Mucosa of descending colon (tissue), 3 donors: ENCODE measurements at regions not wholly inside any gene's neighbourhood (a gene's known extent, or its start where the extent isn't known, plus 50 kb on each side); places are given as distances from the start of the nearest gene placed in this dataset.

Experiments used
- ATAC-seq: fragments of 200-7000 bp; cut with Tn5 transposase; one replicate; pipeline ENCODE4 v1.9.1; 2020; ENCODE audit warnings: mild to moderate bottlenecking, moderate library complexity
- DNase-seq, 3 donors: peaks; one replicate each; pipeline ENCODE4 v3.0.0-alpha.2; 2020
- H3K36me3 ChIP-seq: fragments of 200-600 bp; one replicate; pipeline ENCODE4 v1.8.0; 2021; ENCODE audit warnings: low read depth, mild to moderate bottlenecking
- H3K4me1 ChIP-seq: fragments of 200-600 bp; one replicate; pipeline ENCODE4 v1.8.0; 2021; ENCODE audit warnings: low read depth, mild to moderate bottlenecking
- H3K4me3 ChIP-seq: fragments of 200-600 bp; one replicate; pipeline ENCODE4 v1.8.0; 2021; ENCODE audit warnings: mild to moderate bottlenecking
- H3K9me3 ChIP-seq: fragments of 200-600 bp; one replicate; pipeline ENCODE4 v1.8.0; 2021; ENCODE audit warnings: mild to moderate bottlenecking
- CTCF ChIP-seq: fragments of 200-600 bp; IDR thresholded peaks from one replicate; pipeline ENCODE4 v1.8.0; 2022; ENCODE audit warnings: antibody characterized with exemption, mild to moderate bottlenecking
- intact Hi-C, 2 donors: fragments of 100-400 bp; cut with DNase I in 1 of 2; cut with micrococcal nuclease in 1 of 2; formaldehyde crosslinking; loops; one replicate each; pipeline versions ENCODE4 v1.11.0 to v1.11.1; 2022; cut with DNase I, micrococcal nuclease
- donor health status: DM: no; HTN: no; CAD: no; lungs with moderate emphysema.
- donor health status: DM: no; HTN: no; CAD: no.
- donor health status: DM: no; HTN: yes; CAD: no.

- intact Hi-C loops, result no loop called here
- ATAC-seq (no peak), DNase-seq (no peak)
- TF ChIP-seq CTCF, result no peak
- Histone ChIP-seq H3K4me3 (no peak overlapping the region), H3K4me1 (no peaks in the 10 kb centered on the region), H3K36me3 (no peaks in the 10 kb centered on the region), H3K9me3 (no peaks in the 10 kb centered on the region)
These were observed 154.4 kb upstream of the RPL34 start for GRCh38 chr4:108465886-108466500.

- no peak for TF ChIP-seq CTCF
- Histone ChIP-seq H3K9me3 (no peaks in the 10 kb centered on the region), H3K36me3 (no peaks in the 10 kb centered on the region), H3K4me3 (no peak overlapping the region), H3K4me1 (no peaks in the 10 kb centered on the region)
- intact Hi-C loops, result no loop called here
- ATAC-seq (no peak), DNase-seq (no peak)
These were observed 161.7 kb upstream of the RPL34 start for GRCh38 chr4:108458681-108459080.

- DNase-seq, result no peak
- intact Hi-C loops, result no loop called here
- H3K9me3 ChIP-seq, result no peaks in the 10 kb centered on the region
- H3K4me3 ChIP-seq, result no peak overlapping the region
- no peak for ATAC-seq
- TF ChIP-seq CTCF, result no peak
- no peaks in the 10 kb centered on the region for H3K4me1 ChIP-seq
- no peaks in the 10 kb centered on the region for H3K36me3 ChIP-seq
These were observed 166.1 kb upstream of the RPL34 start for GRCh38 chr4:108454227-108454626.

- Histone ChIP-seq H3K9me3 (no peaks in the 10 kb centered on the region), H3K4me1 (no peaks in the 10 kb centered on the region), H3K36me3 (no peaks in the 10 kb centered on the region), H3K4me3 (no peak overlapping the region)
- ATAC-seq (no peak), DNase-seq (no peak)
- intact Hi-C loops, result no loop called here
- TF ChIP-seq CTCF, result no peak
These were observed 167.0 kb upstream of the RPL34 start for GRCh38 chr4:108453366-108453765.

- ATAC-seq (no peak), DNase-seq (no peak)
- Histone ChIP-seq H3K36me3 (no peaks in the 10 kb centered on the region), H3K4me1 (no peaks in the 10 kb centered on the region), H3K9me3 (no peaks in the 10 kb centered on the region), H3K4me3 (no peak overlapping the region)
- no peak for TF ChIP-seq CTCF
- intact Hi-C loops, result no loop called here
These were observed 170.0 kb upstream of the RPL34 start for GRCh38 chr4:108450236-108450898.
